Ishikawa (cell line): ENCODE measurements at regions not wholly inside any gene's neighbourhood (a gene's known extent, or its start where the extent isn't known, plus 50 kb on each side); places are given as distances from the start of the nearest gene placed in this dataset.

Experiments
- CREB1 ChIP-seq: IDR thresholded peaks from 2 replicates; pipeline ENCODE4 v1.6.1; 2012; ENCODE audit warnings: low read depth
- EP300 ChIP-seq: IDR thresholded peaks from 2 replicates; pipeline ENCODE4 v1.6.1; 2012; ENCODE audit warnings: borderline replicate concordance
- FOXM1 ChIP-seq: IDR thresholded peaks from 2 replicates; pipeline ENCODE4 v1.6.1; 2012; ENCODE audit warnings: low read depth, borderline replicate concordance
- RAD21 ChIP-seq: IDR thresholded peaks from 2 replicates; pipeline ENCODE4 v1.6.1; 2012; ENCODE audit warnings: low read depth
- REST ChIP-seq: IDR thresholded peaks from 2 replicates; pipeline ENCODE4 v1.6.1; 2012; ENCODE audit warnings: low read depth, mild to moderate bottlenecking
- TAF1 ChIP-seq: IDR thresholded peaks from 2 replicates; pipeline ENCODE4 v1.6.1; 2012; ENCODE audit warnings: low read depth, mild to moderate bottlenecking
- TCF12 ChIP-seq: IDR thresholded peaks from 2 replicates; pipeline ENCODE4 v1.6.1; 2012; ENCODE audit warnings: low read depth
- USF1 ChIP-seq: IDR thresholded peaks from 2 replicates; pipeline ENCODE4 v1.6.1; 2012
- YY1 ChIP-seq: IDR thresholded peaks from 2 replicates; pipeline ENCODE4 v1.6.1; 2012; ENCODE audit warnings: low read depth
- TF ChIP-seq, protein P1 (sequence below): IDR thresholded peaks from 2 replicates; pipeline ENCODE4 v1.6.1; 2012

GRCh38 chrX:114181195-114181594 lies 402.7 kb upstream of the HTR2C start:
- TF ChIP-seq REST, result no peak
- TF ChIP-seq EP300, result no peak
- TF ChIP-seq, protein P1, sequence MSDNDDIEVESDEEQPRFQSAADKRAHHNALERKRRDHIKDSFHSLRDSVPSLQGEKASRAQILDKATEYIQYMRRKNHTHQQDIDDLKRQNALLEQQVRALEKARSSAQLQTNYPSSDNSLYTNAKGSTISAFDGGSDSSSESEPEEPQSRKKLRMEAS, result no peak
- TF ChIP-seq TAF1, result no peak
- TF ChIP-seq CREB1, result no peak
- no peak for TF ChIP-seq FOXM1
- TF ChIP-seq USF1, result no peak
- no peak for TF ChIP-seq RAD21
- TF ChIP-seq YY1, result no peak
- no peak for TF ChIP-seq TCF12
